ENCODE measurements at regions not wholly inside any gene's neighbourhood (a gene's known extent, or its start where the extent isn't known, plus 50 kb on each side); places are given as distances from the start of the nearest gene placed in this dataset.

- H3K4me2 ChIP-seq (ENCODE audit: unreplicated experiment) = no peak overlapping the region
- H3K27me3 ChIP-seq (replicated peaks; ENCODE audit: insufficient read depth) = no peaks in the 10 kb centered on the region
- H2AFZ ChIP-seq = no peak overlapping the region
- H3K27ac ChIP-seq = no peak overlapping the region
- DNase-seq = no peak
- H3K9me2 ChIP-seq (ENCODE audit: insufficient read depth) = no peaks in the 10 kb centered on the region
- H3K79me2 ChIP-seq (ENCODE audit: insufficient read depth) = no peaks in the 10 kb centered on the region
- 82 to 90% methylated on average over 4 of the region's 4 CpGs for WGBS, 2 experiments (ENCODE audit: low coverage in 1 of 2, low lambda C conversion rate in 2 of 2, missing lambda C conversion rate in 2 of 2)
- no peaks in the 10 kb centered on the region for H3F3A ChIP-seq (ENCODE audit: insufficient read depth)
- H3K9ac ChIP-seq = no peak overlapping the region
- in situ Hi-C loops (cut with MboI) = loop anchor here (25.0 kb wide), 1 partner anchor 664 kb away; no protein-coding TSS in a partner anchor
- peaks cover 10% of the 10 kb centered on the region for H3K4me1 ChIP-seq (ENCODE audit: insufficient read depth)
- no peak overlapping the region for H3K4me3 ChIP-seq
- no peaks in the 10 kb centered on the region for H3K9me3 ChIP-seq (ENCODE audit: low read depth)
- no peak for TF ChIP-seq EZH2 (IDR thresholded peaks at IDR 0.05; ENCODE audit: insufficient read depth, poor library complexity, severe bottlenecking)
- TF ChIP-seq EZH2phosphoT487 (IDR thresholded peaks at IDR 0.05; ENCODE audit: insufficient read depth, low read depth) = no peak
- no peaks in the 10 kb centered on the region for H4K20me1 ChIP-seq (ENCODE audit: insufficient read depth)
- H3K36me3 ChIP-seq (ENCODE audit: low read depth) = no peaks in the 10 kb centered on the region
Observed at GRCh38 chr2:47301731-47302130, 67.4 kb upstream of the EPCAM start.

DNA sequence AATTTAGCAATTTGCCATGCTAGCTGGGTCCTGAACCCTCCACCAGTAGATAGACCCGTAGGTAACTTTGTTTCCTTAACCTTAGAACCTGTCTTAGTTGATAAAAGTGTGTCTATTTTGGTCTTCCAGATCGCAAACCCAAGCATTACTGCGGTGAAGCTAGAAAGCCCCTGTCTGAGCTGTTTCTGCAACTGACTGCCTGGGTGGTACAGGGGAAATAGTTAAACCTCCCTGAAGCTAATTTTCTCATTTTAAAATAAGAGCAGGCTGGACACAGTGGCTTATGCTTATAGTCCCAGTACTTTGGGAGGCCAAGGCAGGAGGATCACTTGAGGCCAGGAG, 67.9 kb upstream of the EPCAM start:
- no peak overlapping the region for H3K9ac ChIP-seq
- DNase-seq = no peak
- TF ChIP-seq EZH2 (IDR thresholded peaks at IDR 0.05; ENCODE audit: insufficient read depth, poor library complexity, severe bottlenecking) = no peak
- H3K36me3 ChIP-seq (ENCODE audit: low read depth) = no peaks in the 10 kb centered on the region
- H3K9me3 ChIP-seq (ENCODE audit: low read depth) = no peaks in the 10 kb centered on the region
- no peak overlapping the region for H3K4me3 ChIP-seq
- peaks cover 10% of the 10 kb centered on the region for H3K4me1 ChIP-seq (ENCODE audit: insufficient read depth)
- H3K4me2 ChIP-seq (ENCODE audit: unreplicated experiment) = no peak overlapping the region
- in situ Hi-C loops (cut with MboI) = loop anchor here (25.0 kb wide), 1 partner anchor 664 kb away; no protein-coding TSS in a partner anchor
- H3K9me2 ChIP-seq (ENCODE audit: insufficient read depth) = no peaks in the 10 kb centered on the region
- no peaks in the 10 kb centered on the region for H3F3A ChIP-seq (ENCODE audit: insufficient read depth)
- no peak overlapping the region for H3K27ac ChIP-seq
- H2AFZ ChIP-seq = no peak overlapping the region
- no peaks in the 10 kb centered on the region for H4K20me1 ChIP-seq (ENCODE audit: insufficient read depth)
- H3K27me3 ChIP-seq (replicated peaks; ENCODE audit: insufficient read depth) = no peaks in the 10 kb centered on the region
- no peaks in the 10 kb centered on the region for H3K79me2 ChIP-seq (ENCODE audit: insufficient read depth)
- 91 to 97% methylated on average over 3 of the region's 3 CpGs for WGBS, 2 experiments (ENCODE audit: low coverage in 1 of 2, low lambda C conversion rate in 2 of 2, missing lambda C conversion rate in 2 of 2)

DNA sequence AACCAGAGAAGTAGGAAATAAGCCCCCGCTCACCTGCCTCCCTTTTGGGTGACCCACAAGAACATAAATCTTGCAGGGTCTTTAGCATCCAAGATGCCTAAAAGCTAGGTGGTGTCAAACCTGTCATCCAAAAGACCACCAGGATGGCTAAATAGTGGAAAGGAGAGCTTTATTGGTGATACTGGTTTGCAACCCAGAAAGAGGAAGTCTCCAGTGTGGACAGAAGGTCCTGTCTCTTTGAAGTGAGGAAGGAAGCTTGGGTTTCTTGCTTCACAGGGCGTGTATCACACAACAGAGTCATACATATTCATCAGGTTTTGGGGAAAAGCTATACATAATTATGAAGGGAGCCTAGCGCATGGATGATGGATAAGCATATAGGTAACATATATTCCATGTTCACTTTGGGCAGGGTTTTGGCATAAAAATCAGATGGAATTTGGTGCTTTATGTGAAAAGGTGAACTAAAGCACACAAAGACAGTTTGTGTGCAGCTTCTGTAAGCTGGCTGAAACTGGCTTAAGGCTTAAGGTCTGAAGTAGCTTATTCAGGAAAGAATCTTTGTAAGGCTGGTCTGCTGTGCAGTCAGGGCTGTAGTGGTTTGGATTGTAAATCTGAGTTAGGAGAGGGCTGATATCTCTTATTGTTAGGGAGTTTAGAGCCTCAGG, 68.4 kb upstream of the EPCAM start:
- Histone ChIP-seq H3F3A (ENCODE audit: insufficient read depth) (no peaks in the 10 kb centered on the region), H3K27me3 (replicated peaks; ENCODE audit: insufficient read depth) (no peaks in the 10 kb centered on the region), H3K4me3 (no peak overlapping the region), H4K20me1 (ENCODE audit: insufficient read depth) (no peaks in the 10 kb centered on the region), H3K9ac (no peak overlapping the region), H3K79me2 (ENCODE audit: insufficient read depth) (no peaks in the 10 kb centered on the region), H3K9me3 (ENCODE audit: low read depth) (no peaks in the 10 kb centered on the region), H3K27ac (no peak overlapping the region), H3K36me3 (ENCODE audit: low read depth) (no peaks in the 10 kb centered on the region), H3K4me2 (ENCODE audit: unreplicated experiment) (no peak overlapping the region), H3K9me2 (ENCODE audit: insufficient read depth) (no peaks in the 10 kb centered on the region), H3K4me1 (ENCODE audit: insufficient read depth) (peaks cover 10% of the 10 kb centered on the region), H2AFZ (no peak overlapping the region)
- no peak for DNase-seq
- WGBS, 2 experiments (ENCODE audit: low coverage in 1 of 2, low lambda C conversion rate in 2 of 2, missing lambda C conversion rate in 2 of 2) = 90 to 94% methylated on average over 3 of the region's 3 CpGs
- in situ Hi-C loops (cut with MboI) = loop anchor here (25.0 kb wide), 1 partner anchor 663 kb away; no protein-coding TSS in a partner anchor
- TF ChIP-seq EZH2 (IDR thresholded peaks at IDR 0.05; ENCODE audit: insufficient read depth, poor library complexity, severe bottlenecking) = no peak

GRCh38 chr2:47300081-47300480, 69.0 kb upstream of the EPCAM start:
- in situ Hi-C loops (cut with MboI) = loop anchor here (25.0 kb wide), 1 partner anchor 663 kb away; no protein-coding TSS in a partner anchor
- H3K9me3 ChIP-seq (ENCODE audit: low read depth) = no peaks in the 10 kb centered on the region
- WGBS, 2 experiments (ENCODE audit: low coverage in 1 of 2, low lambda C conversion rate in 2 of 2, missing lambda C conversion rate in 2 of 2) = 100% methylated on average over 1 of the region's 1 CpG

More at GRCh38 chr2:47300081-47300480, 69.0 kb upstream of the EPCAM start:
- Histone ChIP-seq H3K9me2 (ENCODE audit: insufficient read depth) (no peaks in the 10 kb centered on the region), H2AFZ (no peak overlapping the region), H3F3A (ENCODE audit: insufficient read depth) (no peaks in the 10 kb centered on the region), H3K4me3 (no peak overlapping the region), H3K4me2 (ENCODE audit: unreplicated experiment) (no peak overlapping the region), H3K36me3 (ENCODE audit: low read depth) (no peaks in the 10 kb centered on the region), H4K20me1 (ENCODE audit: insufficient read depth) (no peaks in the 10 kb centered on the region), H3K4me1 (ENCODE audit: insufficient read depth) (peaks cover 10% of the 10 kb centered on the region), H3K79me2 (ENCODE audit: insufficient read depth) (no peaks in the 10 kb centered on the region), H3K27me3 (replicated peaks; ENCODE audit: insufficient read depth) (no peaks in the 10 kb centered on the region), H3K9ac (no peak overlapping the region), H3K27ac (peak overlapping the region; percentile 59)
- DNase-seq = no peak
- TF ChIP-seq EZH2phosphoT487 (IDR thresholded peaks at IDR 0.05; ENCODE audit: insufficient read depth, low read depth) (no peak), EZH2 (IDR thresholded peaks at IDR 0.05; ENCODE audit: insufficient read depth, poor library complexity, severe bottlenecking) (no peak)
